ENCODE measurements at regions not wholly inside any gene's neighbourhood (a gene's known extent, or its start where the extent isn't known, plus 50 kb on each side); places are given as distances from the start of the nearest gene placed in this dataset.

GRCh38 chr14:85102591-85102990 lies 427.4 kb upstream of the FLRT2 start:
- no peak overlapping the region for H3K27ac ChIP-seq (ENCODE audit: low read depth, low read length)
- Mint-ChIP-seq H3K4me3 (no peak overlapping the region), H3K36me3 (no peaks in the 10 kb centered on the region), H3K27me3 (no peaks in the 10 kb centered on the region), H3K9me3 (peaks cover 0 to 9% (median 1%) of the 10 kb centered on the region in 11 donors), H3K4me1 (peaks cover 0 to 2% (median 0%) of the 10 kb centered on the region in 7 donors), H3K27ac (no peak overlapping the region)
- H3K4me3 ChIP-seq (ENCODE audit: low read length), result no peak overlapping the region
- no peak for DNase-seq
- H3K27me3 ChIP-seq (ENCODE audit: control insufficient read depth in 2 of 2, insufficient read depth in 2 of 2, low read length in 2 of 2), result no peaks in the 10 kb centered on the region
- ChIA-PET POLR2A (no interaction called here), CTCF (no interaction called here)
- no peak for ATAC-seq
- H3K4me1 ChIP-seq (ENCODE audit: control insufficient read depth in 2 of 2, insufficient read depth in 2 of 2, low read length in 2 of 2), result no peaks in the 10 kb centered on the region
- H3K36me3 ChIP-seq (ENCODE audit: control insufficient read depth in 2 of 3, insufficient read depth in 3 of 3, low read length in 3 of 3), result no peaks in the 10 kb centered on the region
- no peaks in the 10 kb centered on the region for H3K9me3 ChIP-seq (ENCODE audit: control insufficient read depth in 2 of 3, low read length in 3 of 3)
- intact Hi-C loops (cut with micrococcal nuclease), result no loop called here

- POLR2A ChIA-PET, result no interaction called here
- intact Hi-C loops (cut with micrococcal nuclease), result no loop called here
- no peak for ATAC-seq
Measured at GRCh38 chr14:85106506-85106905, 423.4 kb upstream of the FLRT2 start.

GRCh38 chr14:85112762-85113161 lies 417.2 kb upstream of the FLRT2 start:
- Histone ChIP-seq H3K9me3 (ENCODE audit: control insufficient read depth in 2 of 3, low read length in 3 of 3) (no peaks in the 10 kb centered on the region), H3K36me3 (ENCODE audit: control insufficient read depth in 2 of 3, insufficient read depth in 3 of 3, low read length in 3 of 3) (no peaks in the 10 kb centered on the region), H3K27me3 (ENCODE audit: control insufficient read depth in 2 of 2, insufficient read depth in 2 of 2, low read length in 2 of 2) (no peaks in the 10 kb centered on the region), H3K4me3 (ENCODE audit: low read length) (no peak overlapping the region), H3K27ac (ENCODE audit: low read depth, low read length) (no peak overlapping the region), H3K4me1 (ENCODE audit: control insufficient read depth in 2 of 2, insufficient read depth in 2 of 2, low read length in 2 of 2) (no peaks in the 10 kb centered on the region)
- H3K4me1 Mint-ChIP-seq, result no peaks in the 10 kb centered on the region
- POLR2A ChIA-PET, result interaction anchor here (0.7 kb wide), 1 partner anchor 108 kb away, joined by 3 read pairs; no protein-coding TSS in a partner anchor
- H3K9me3 Mint-ChIP-seq, result peaks cover 0 to 28% (median 10%) of the 10 kb centered on the region in 11 donors
- DNase-seq (no peak), ATAC-seq (no peak)
- intact Hi-C loops (cut with micrococcal nuclease), result no loop called here
- CTCF ChIA-PET, result interaction anchor here (0.6 kb wide), 1 partner anchor 86 kb away, joined by 3 read pairs; no protein-coding TSS in a partner anchor
- H3K27me3 Mint-ChIP-seq, result no peaks in the 10 kb centered on the region
- no peaks in the 10 kb centered on the region for H3K36me3 Mint-ChIP-seq
- no peak overlapping the region for H3K27ac Mint-ChIP-seq
- H3K4me3 Mint-ChIP-seq, result no peak overlapping the region

More at GRCh38 chr14:85106506-85106905, 423.4 kb upstream of the FLRT2 start:
- H3K4me1 Mint-ChIP-seq, result no peaks in the 10 kb centered on the region
- Histone ChIP-seq H3K9me3 (ENCODE audit: control insufficient read depth in 2 of 3, low read length in 3 of 3) (no peaks in the 10 kb centered on the region), H3K27ac (ENCODE audit: low read depth, low read length) (no peak overlapping the region), H3K4me1 (ENCODE audit: control insufficient read depth in 2 of 2, insufficient read depth in 2 of 2, low read length in 2 of 2) (no peaks in the 10 kb centered on the region), H3K36me3 (ENCODE audit: control insufficient read depth in 2 of 3, insufficient read depth in 3 of 3, low read length in 3 of 3) (no peaks in the 10 kb centered on the region), H3K27me3 (ENCODE audit: control insufficient read depth in 2 of 2, insufficient read depth in 2 of 2, low read length in 2 of 2) (no peaks in the 10 kb centered on the region), H3K4me3 (ENCODE audit: low read length) (no peak overlapping the region)
- H3K27ac Mint-ChIP-seq, result no peak overlapping the region
- DNase-seq, result no peak
- no peaks in the 10 kb centered on the region for H3K36me3 Mint-ChIP-seq
- CTCF ChIA-PET, result no interaction called here
- H3K4me3 Mint-ChIP-seq, result no peak overlapping the region
- no peaks in the 10 kb centered on the region for H3K27me3 Mint-ChIP-seq
- H3K9me3 Mint-ChIP-seq, result peaks cover 0 to 11% (median 6%) of the 10 kb centered on the region in 11 donors

GRCh38 chr14:85115921-85116320 lies 414.0 kb upstream of the FLRT2 start:
- ATAC-seq (no peak), DNase-seq (no peak)
- CTCF ChIA-PET, result no interaction called here
- intact Hi-C loops (cut with micrococcal nuclease), result no loop called here
- H3K9me3 ChIP-seq (ENCODE audit: control insufficient read depth in 2 of 3, low read length in 3 of 3), result no peaks in the 10 kb centered on the region
- Mint-ChIP-seq H3K9me3 (peaks cover 2 to 25% (median 12%) of the 10 kb centered on the region in 11 donors), H3K4me3 (no peak overlapping the region), H3K4me1 (no peaks in the 10 kb centered on the region), H3K27me3 (no peaks in the 10 kb centered on the region), H3K36me3 (no peaks in the 10 kb centered on the region), H3K27ac (no peak overlapping the region)
- POLR2A ChIA-PET, result no interaction called here
- no peaks in the 10 kb centered on the region for H3K36me3 ChIP-seq (ENCODE audit: control insufficient read depth in 2 of 3, insufficient read depth in 3 of 3, low read length in 3 of 3)
- H3K4me3 ChIP-seq (ENCODE audit: low read length), result no peak overlapping the region
- H3K27ac ChIP-seq (ENCODE audit: low read depth, low read length), result no peak overlapping the region
- no peaks in the 10 kb centered on the region for H3K4me1 ChIP-seq (ENCODE audit: control insufficient read depth in 2 of 2, insufficient read depth in 2 of 2, low read length in 2 of 2)
- H3K27me3 ChIP-seq (ENCODE audit: control insufficient read depth in 2 of 2, insufficient read depth in 2 of 2, low read length in 2 of 2), result no peaks in the 10 kb centered on the region

GRCh38 chr14:85118274-85118673 lies 411.7 kb upstream of the FLRT2 start:
- intact Hi-C loops (cut with micrococcal nuclease), result no loop called here
- Mint-ChIP-seq H3K4me3 (no peak overlapping the region), H3K36me3 (no peaks in the 10 kb centered on the region), H3K27ac (no peak overlapping the region), H3K9me3 (peaks cover 2 to 18% (median 9%) of the 10 kb centered on the region in 11 donors), H3K27me3 (no peaks in the 10 kb centered on the region), H3K4me1 (no peaks in the 10 kb centered on the region)
- ChIA-PET CTCF (no interaction called here), POLR2A (no interaction called here)
- no peaks in the 10 kb centered on the region for H3K36me3 ChIP-seq (ENCODE audit: control insufficient read depth in 2 of 3, insufficient read depth in 3 of 3, low read length in 3 of 3)
- H3K4me3 ChIP-seq (ENCODE audit: low read length), result no peak overlapping the region
- no peaks in the 10 kb centered on the region for H3K4me1 ChIP-seq (ENCODE audit: control insufficient read depth in 2 of 2, insufficient read depth in 2 of 2, low read length in 2 of 2)
- ATAC-seq, result no peak
- H3K27ac ChIP-seq (ENCODE audit: low read depth, low read length), result no peak overlapping the region
- H3K27me3 ChIP-seq (ENCODE audit: control insufficient read depth in 2 of 2, insufficient read depth in 2 of 2, low read length in 2 of 2), result no peaks in the 10 kb centered on the region
- H3K9me3 ChIP-seq (ENCODE audit: control insufficient read depth in 2 of 3, low read length in 3 of 3), result no peaks in the 10 kb centered on the region
- DNase-seq, result no peak

- Mint-ChIP-seq H3K27me3 (no peaks in the 10 kb centered on the region), H3K4me1 (no peaks in the 10 kb centered on the region), H3K27ac (no peak overlapping the region), H3K4me3 (no peak overlapping the region), H3K9me3 (peaks cover 0 to 9% (median 5%) of the 10 kb centered on the region in 11 donors), H3K36me3 (no peaks in the 10 kb centered on the region)
- no peaks in the 10 kb centered on the region for H3K27me3 ChIP-seq (ENCODE audit: control insufficient read depth in 2 of 2, insufficient read depth in 2 of 2, low read length in 2 of 2)
- ATAC-seq (no peak), DNase-seq (no peak)
- no peak overlapping the region for H3K27ac ChIP-seq (ENCODE audit: low read depth, low read length)
- intact Hi-C loops (cut with micrococcal nuclease), result no loop called here
- H3K4me3 ChIP-seq (ENCODE audit: low read length), result no peak overlapping the region
- no peaks in the 10 kb centered on the region for H3K9me3 ChIP-seq (ENCODE audit: control insufficient read depth in 2 of 3, low read length in 3 of 3)
- no peaks in the 10 kb centered on the region for H3K4me1 ChIP-seq (ENCODE audit: control insufficient read depth in 2 of 2, insufficient read depth in 2 of 2, low read length in 2 of 2)
- POLR2A ChIA-PET, result no interaction called here
- CTCF ChIA-PET, result no interaction called here
- no peaks in the 10 kb centered on the region for H3K36me3 ChIP-seq (ENCODE audit: control insufficient read depth in 2 of 3, insufficient read depth in 3 of 3, low read length in 3 of 3)
Measured at GRCh38 chr14:85122690-85123089, 407.3 kb upstream of the FLRT2 start.

GRCh38 chr14:85123755-85124154 lies 406.2 kb upstream of the FLRT2 start:
- H3K4me3 Mint-ChIP-seq, result no peak overlapping the region
- Histone ChIP-seq H3K4me1 (ENCODE audit: control insufficient read depth in 2 of 2, insufficient read depth in 2 of 2, low read length in 2 of 2) (no peaks in the 10 kb centered on the region), H3K27ac (ENCODE audit: low read depth, low read length) (no peak overlapping the region), H3K27me3 (ENCODE audit: control insufficient read depth in 2 of 2, insufficient read depth in 2 of 2, low read length in 2 of 2) (no peaks in the 10 kb centered on the region), H3K9me3 (ENCODE audit: control insufficient read depth in 2 of 3, low read length in 3 of 3) (no peaks in the 10 kb centered on the region), H3K4me3 (ENCODE audit: low read length) (no peak overlapping the region), H3K36me3 (ENCODE audit: control insufficient read depth in 2 of 3, insufficient read depth in 3 of 3, low read length in 3 of 3) (no peaks in the 10 kb centered on the region)
- H3K9me3 Mint-ChIP-seq, result peaks cover 0 to 9% (median 5%) of the 10 kb centered on the region in 11 donors
- no peak overlapping the region for H3K27ac Mint-ChIP-seq
- POLR2A ChIA-PET, result no interaction called here
- ATAC-seq, result no peak
- no peaks in the 10 kb centered on the region for H3K27me3 Mint-ChIP-seq
- intact Hi-C loops (cut with micrococcal nuclease), result no loop called here
- H3K36me3 Mint-ChIP-seq, result no peaks in the 10 kb centered on the region
- CTCF ChIA-PET, result no interaction called here
- H3K4me1 Mint-ChIP-seq, result no peaks in the 10 kb centered on the region
- no peak for DNase-seq

Measured in naive thymus-derived CD4-positive, alpha-beta T cell (primary cell).